Natural killer cell (primary cell): ENCODE measurements at regions not wholly inside any gene's neighbourhood (a gene's known extent, or its start where the extent isn't known, plus 50 kb on each side); places are given as distances from the start of the nearest gene placed in this dataset.

ENCODE experiments used
- ATAC-seq, 3 donors: fragments of 150-1000 bp in 2 of 3; fragments of 200-7000 bp in 1 of 3; cut with Tn5 transposase; 1 replicate in 1 of 3; 2 replicates in 2 of 3; pipeline ENCODE4 v1.10.0; 2021; ENCODE audit warnings: mild to moderate bottlenecking in 2 of 3, moderate library complexity in 2 of 3
- DNase-seq, 2 donors: peaks; one replicate each; pipeline versions ENCODE4 v3.0.0 to v3.0.0-alpha.2; 2013 to 2021; ENCODE audit warnings: mixed read lengths in 1 of 2
- H3K27ac ChIP-seq: one replicate; pipeline ENCODE4 v1.5.1; 2013; ENCODE audit warnings: mild to moderate bottlenecking, low read length
- H3K27me3 ChIP-seq: one replicate; pipeline ENCODE4 v1.6.1; 2013; ENCODE audit warnings: low read length; ENCODE audit not compliant: control insufficient read depth, insufficient read depth
- H3K36me3 ChIP-seq: one replicate; pipeline ENCODE4 v1.6.1; 2013; ENCODE audit warnings: low read length; ENCODE audit not compliant: control insufficient read depth, insufficient read depth
- H3K4me1 ChIP-seq: one replicate; pipeline ENCODE4 v1.6.1; 2013; ENCODE audit warnings: low read length; ENCODE audit not compliant: control insufficient read depth, insufficient read depth
- H3K4me3 ChIP-seq: one replicate; pipeline ENCODE4 v1.5.1; 2013; ENCODE audit warnings: low read length
- H3K9me3 ChIP-seq: one replicate; pipeline ENCODE4 v1.6.1; 2013; ENCODE audit warnings: low read length; ENCODE audit not compliant: control insufficient read depth, insufficient read depth
- H3K27ac Mint-ChIP-seq, 2 donors: one replicate each; pipeline ENCODE4 v1.8.0; 2022; ENCODE audit warnings: mild to moderate bottlenecking in 2 of 2, mixed read lengths in 2 of 2, moderate library complexity in 1 of 2
- H3K27me3 Mint-ChIP-seq, 2 donors: one replicate each; pipeline ENCODE4 v1.8.0; 2022; ENCODE audit warnings: low read depth in 2 of 2, mixed read lengths in 2 of 2
- H3K36me3 Mint-ChIP-seq: one replicate; pipeline ENCODE4 v1.8.0; 2022; ENCODE audit warnings: mixed read lengths
- H3K4me1 Mint-ChIP-seq, 2 donors: one replicate each; pipeline ENCODE4 v1.8.0; 2022; ENCODE audit warnings: mixed read lengths in 2 of 2
- H3K4me3 Mint-ChIP-seq: one replicate; pipeline ENCODE4 v1.8.0; 2022; ENCODE audit warnings: mild to moderate bottlenecking, moderate library complexity, mixed read lengths
- H3K9me3 Mint-ChIP-seq, 2 donors: one replicate each; pipeline ENCODE4 v1.8.0; 2022; ENCODE audit warnings: mixed read lengths in 2 of 2
- CTCF ChIP-seq: fragments of 200-600 bp; IDR thresholded peaks from one replicate; pipeline ENCODE4 v1.8.0; 2022; ENCODE audit warnings: antibody characterized with exemption
- WGBS: methylation state at CpG from one replicate; pipeline ENCODE4 v1.1.7; 2013; ENCODE audit warnings: missing lambda C conversion rate; ENCODE audit not compliant: insufficient coverage; 5-methylcytosine and 5-hydroxymethylcytosine counted together
- intact Hi-C: fragments of 100-400 bp; cut with micrococcal nuclease; formaldehyde crosslinking; loops from one replicate; pipeline ENCODE4 v1.14.2; 2022

GRCh38 chr16:26454102-26454501 lies 612.6 kb upstream of the C16orf82 start:
- DNase-seq (no peak), ATAC-seq (no peak)
- H3K27me3 Mint-ChIP-seq = peaks cover 0 to 7% of the 10 kb centered on the region in 2 donors
- Histone ChIP-seq H3K9me3 (no peaks in the 10 kb centered on the region), H3K4me1 (no peaks in the 10 kb centered on the region), H3K36me3 (no peaks in the 10 kb centered on the region), H3K27me3 (no peaks in the 10 kb centered on the region), H3K27ac (no peak overlapping the region), H3K4me3 (no peak overlapping the region)
- intact Hi-C loops = no loop called here
- 91% methylated on average over 1 of the region's 2 CpGs for WGBS
- H3K27ac Mint-ChIP-seq = no peak overlapping the region
- H3K36me3 Mint-ChIP-seq = no peaks in the 10 kb centered on the region
- TF ChIP-seq CTCF = no peak
- no peaks in the 10 kb centered on the region for H3K9me3 Mint-ChIP-seq
- H3K4me3 Mint-ChIP-seq = no peak overlapping the region
- H3K4me1 Mint-ChIP-seq = no peaks in the 10 kb centered on the region

GRCh38 chr16:26456074-26456473 lies 610.7 kb upstream of the C16orf82 start:
- 90% methylated on average over 7 of the region's 8 CpGs for WGBS
- Histone ChIP-seq H3K36me3 (no peaks in the 10 kb centered on the region), H3K27me3 (no peaks in the 10 kb centered on the region), H3K4me1 (no peaks in the 10 kb centered on the region), H3K4me3 (no peak overlapping the region), H3K27ac (no peak overlapping the region), H3K9me3 (no peaks in the 10 kb centered on the region)
- H3K9me3 Mint-ChIP-seq = no peaks in the 10 kb centered on the region
- H3K27ac Mint-ChIP-seq = no peak overlapping the region
- no peak for ATAC-seq
- H3K27me3 Mint-ChIP-seq = peaks cover 0 to 9% of the 10 kb centered on the region in 2 donors
- no peak for TF ChIP-seq CTCF
- H3K4me3 Mint-ChIP-seq = no peak overlapping the region
- no peaks in the 10 kb centered on the region for H3K36me3 Mint-ChIP-seq
- intact Hi-C loops = no loop called here
- no peaks in the 10 kb centered on the region for H3K4me1 Mint-ChIP-seq
- DNase-seq = no peak

- H3K27me3 ChIP-seq = no peaks in the 10 kb centered on the region
- intact Hi-C loops = no loop called here
- no peak overlapping the region for H3K4me3 ChIP-seq
- Mint-ChIP-seq H3K4me3 (no peak overlapping the region), H3K4me1 (no peaks in the 10 kb centered on the region), H3K27me3 (peaks cover 3 to 9% of the 10 kb centered on the region in 2 donors), H3K36me3 (no peaks in the 10 kb centered on the region), H3K9me3 (no peaks in the 10 kb centered on the region), H3K27ac (no peak overlapping the region)
- 81% methylated on average over 7 of the region's 7 CpGs for WGBS
- H3K36me3 ChIP-seq = no peaks in the 10 kb centered on the region
- H3K9me3 ChIP-seq = no peaks in the 10 kb centered on the region
- no peaks in the 10 kb centered on the region for H3K4me1 ChIP-seq
- DNase-seq = no peak
- ATAC-seq = no peak
- H3K27ac ChIP-seq = no peak overlapping the region
- no peak for TF ChIP-seq CTCF
These were observed 609.6 kb upstream of the C16orf82 start for GRCh38 chr16:26457095-26457494.

- H3K27ac ChIP-seq = no peak overlapping the region
- Mint-ChIP-seq H3K4me1 (no peaks in the 10 kb centered on the region), H3K36me3 (no peaks in the 10 kb centered on the region), H3K4me3 (no peak overlapping the region), H3K9me3 (no peaks in the 10 kb centered on the region), H3K27ac (no peak overlapping the region), H3K27me3 (peaks cover 9 to 15% of the 10 kb centered on the region in 2 donors)
- intact Hi-C loops = no loop called here
- no peak for TF ChIP-seq CTCF
- H3K36me3 ChIP-seq = no peaks in the 10 kb centered on the region
- H3K4me3 ChIP-seq = no peak overlapping the region
- WGBS = no CpG with 5 or more reads among the region's 4 CpGs
- DNase-seq (no peak), ATAC-seq (no peak)
- H3K9me3 ChIP-seq = no peaks in the 10 kb centered on the region
- H3K27me3 ChIP-seq = no peaks in the 10 kb centered on the region
- H3K4me1 ChIP-seq = no peaks in the 10 kb centered on the region
These were observed 608.8 kb upstream of the C16orf82 start for GRCh38 chr16:26457882-26458281.
